H1 (cell line): ENCODE measurements at regions not wholly inside any gene's neighbourhood (a gene's known extent, or its start where the extent isn't known, plus 50 kb on each side); places are given as distances from the start of the nearest gene placed in this dataset.

Experiments
- CEBPB ChIP-seq: IDR thresholded peaks from 2 replicates; pipeline ENCODE4 v1.6.1; 2012; ENCODE audit warnings: low read depth, low read length
- CTCF ChIP-seq, 3 experiments: IDR thresholded peaks; 1 replicate in 2 of 3; 2 replicates in 1 of 3; pipeline versions ENCODE4 v1.5.1 to v1.6.1; 2011; ENCODE audit warnings: low read length in 3 of 3, mild to moderate bottlenecking in 3 of 3, inconsistent platforms in 2 of 3, low read depth in 1 of 3, moderate library complexity in 1 of 3; ENCODE audit not compliant: insufficient read depth in 1 of 3; ENCODE audit errors: control extremely low read depth in 1 of 3
- EGR1 ChIP-seq: IDR thresholded peaks from 2 replicates; pipeline ENCODE4 v1.6.1; 2011; ENCODE audit warnings: low read depth, low read length, borderline replicate concordance
- MAFK ChIP-seq: IDR thresholded peaks from 2 replicates; pipeline ENCODE4 v1.6.1; 2012; ENCODE audit warnings: low read depth, mild to moderate bottlenecking, improper control_type of control experiment, low read length
- NANOG ChIP-seq: IDR thresholded peaks from 2 replicates; pipeline ENCODE4 v1.6.1; 2011; ENCODE audit warnings: low read length, low read depth, mild to moderate bottlenecking, inconsistent platforms; ENCODE audit not compliant: insufficient read depth, poor library complexity, severe bottlenecking
- POLR2A ChIP-seq, 2 experiments: IDR thresholded peaks; 1 replicate in 1 of 2; 2 replicates in 1 of 2; pipeline ENCODE4 v1.6.1; 2011; ENCODE audit warnings: low read depth in 2 of 2, low read length in 2 of 2, mild to moderate bottlenecking in 2 of 2; ENCODE audit errors: control extremely low read depth in 1 of 2
- POLR2AphosphoS5 ChIP-seq: IDR thresholded peaks from 2 replicates; pipeline ENCODE4 v1.6.1; 2011; ENCODE audit warnings: low read depth, low read length
- SP1 ChIP-seq: IDR thresholded peaks from 2 replicates; pipeline ENCODE4 v1.6.1; 2011; ENCODE audit warnings: low read depth, low read length
- TAF1 ChIP-seq: IDR thresholded peaks from 2 replicates; pipeline ENCODE4 v1.6.1; 2011; ENCODE audit warnings: mild to moderate bottlenecking, low read depth, low read length
- TEAD4 ChIP-seq: IDR thresholded peaks from 2 replicates; pipeline ENCODE4 v1.6.1; 2012; ENCODE audit warnings: low read depth, low read length, inconsistent platforms, mixed read lengths

GRCh38 chr7:106783286-106783685, 81.8 kb upstream of the PIK3CG start:
- TF ChIP-seq SP1: no peak
- TF ChIP-seq CTCF (IDR thresholded peaks at IDR 0.05; ENCODE audit: control extremely low read depth in 1 of 3, insufficient read depth in 1 of 3, low read depth in 1 of 3, low read length in 3 of 3): no peak
- TF ChIP-seq POLR2AphosphoS5: no peak
- TF ChIP-seq NANOG: no peak
- no peak for TF ChIP-seq POLR2A (IDR thresholded peaks at IDR 0.05; ENCODE audit: control extremely low read depth in 1 of 2, low read depth in 2 of 2, low read length in 2 of 2)
- no peak for TF ChIP-seq TAF1
- no peak for TF ChIP-seq MAFK
- TF ChIP-seq EGR1: no peak
- TF ChIP-seq CEBPB: no peak
- no peak for TF ChIP-seq TEAD4
